ENCODE measurements at regions not wholly inside any gene's neighbourhood (a gene's known extent, or its start where the extent isn't known, plus 50 kb on each side); places are given as distances from the start of the nearest gene placed in this dataset.

GRCh38 chr12:76685246-76685678 is 78.7 kb upstream of the ZDHHC17 start:
- TF ChIP-seq POLR2AphosphoS5 (IDR thresholded peaks at IDR 0.05; ENCODE audit: low read depth, low read length) (no peak), TAF1 (IDR thresholded peaks at IDR 0.05; ENCODE audit: low read depth, low read length) (no peak), POLR2A (IDR thresholded peaks at IDR 0.05; ENCODE audit: low read depth, low read length) (no peak), SPI1 (IDR thresholded peaks at IDR 0.05; ENCODE audit: low read depth, low read length) (no peak)
